HepG2 (cell line): ENCODE measurements at regions not wholly inside any gene's neighbourhood (a gene's known extent, or its start where the extent isn't known, plus 50 kb on each side); places are given as distances from the start of the nearest gene placed in this dataset.

Experiments
- ATAC-seq: fragments of 200-7000 bp; cut with Tn5 transposase; 3 replicates; pipeline ENCODE4 v1.9.1; 2020; ENCODE audit warnings: mild to moderate bottlenecking, moderate library complexity
- BruUV-seq: library from RNA; stranded (reverse); fragments of 400-500 nt; replicated peaks from 2 replicates; lab custom pipeline; 2021; lab: Mats Ljungman, UMichigan
- CTCF ChIA-PET: fragments of 300-600 bp; formaldehyde crosslinking; extraction: SDS; loops from one replicate; lab custom pipeline; 2021; ENCODE audit warnings: low total read pairs, inconsistent platforms, low intra/inter-chr PET ratio; lab: Yijun Ruan, JAX
- POLR2A ChIA-PET: fragments of 350-600 bp; sonication (Branson Sonifier 250); formaldehyde crosslinking; loops from one replicate; lab custom pipeline; 2020; ENCODE audit warnings: antibody characterized with exemption, inconsistent platforms; lab: Yijun Ruan, JAX
- DNase-seq: peaks from one replicate; pipeline ENCODE4 v3.0.0-alpha.2; 2015; ENCODE audit warnings: low spot score
- FAIRE-seq: peaks from 3 replicates; lab custom pipeline; 2011; peaks lifted over from hg19 to GRCh38; lab: Jason Lieb, UNC
- H2AFZ ChIP-seq: one replicate; pipeline ENCODE4 v1.6.1; 2011; ENCODE audit warnings: low read length, inconsistent platforms
- H3K27ac ChIP-seq: fragments of 300-600 bp; 3 replicates; pipeline ENCODE4 v1.8.0; 2011; ENCODE audit warnings: mixed run types, mild to moderate bottlenecking, mixed read lengths, low read length, inconsistent platforms; ENCODE audit not compliant: insufficient read depth; ENCODE audit errors: extremely low read length
- H3K27me3 ChIP-seq, 2 experiments: fragments of 200-600 bp in 1 of 2; 2 replicates in 1 of 2; 3 replicates in 1 of 2; pipeline versions ENCODE4 v1.6.0 to v1.8.0; 2011; ENCODE audit warnings: low read length in 2 of 2, mild to moderate bottlenecking in 2 of 2, moderate library complexity in 2 of 2, inconsistent platforms in 1 of 2; ENCODE audit not compliant: insufficient read depth in 2 of 2, control insufficient read depth in 1 of 2
- H3K36me3 ChIP-seq, 2 experiments: fragments of 200-600 bp in 1 of 2; replicated peaks in 1 of 2; 2 replicates in 1 of 2; 3 replicates in 1 of 2; pipeline versions ENCODE4 v1.5.1 to v1.8.0; 2011; ENCODE audit warnings: low read length in 2 of 2, inconsistent platforms in 1 of 2; ENCODE audit not compliant: insufficient read depth in 2 of 2, control insufficient read depth in 1 of 2
- H3K4me1 ChIP-seq: 2 replicates; pipeline ENCODE4 v1.5.1; 2012; ENCODE audit warnings: low read length, inconsistent platforms; ENCODE audit not compliant: insufficient read depth
- H3K4me2 ChIP-seq: 2 replicates; pipeline ENCODE4 v1.6.0; 2011; ENCODE audit warnings: low read depth, low read length, inconsistent platforms
- H3K4me3 ChIP-seq, 3 experiments: fragments of 200-600 bp in 1 of 3; sonication (generic), shearing (Covaris generic) in 1 of 3; replicated peaks in 1 of 3; 2 replicates each; pipeline ENCODE4 v1.5.1; 2011 to 2016; ENCODE audit warnings: low read length in 3 of 3, inconsistent platforms in 2 of 3, low read depth in 2 of 3, mild to moderate bottlenecking in 2 of 3, control low read depth in 1 of 3, mixed read lengths in 1 of 3; ENCODE audit not compliant: insufficient read depth in 1 of 3
- H3K79me2 ChIP-seq: one replicate; pipeline ENCODE4 v1.6.1; 2011; ENCODE audit warnings: low read length, inconsistent platforms; ENCODE audit not compliant: insufficient read depth
- H3K9ac ChIP-seq: 2 replicates; pipeline ENCODE4 v1.6.0; 2011; ENCODE audit warnings: mild to moderate bottlenecking, low read depth, low read length, inconsistent platforms; ENCODE audit not compliant: insufficient read depth
- H3K9me3 ChIP-seq: 2 replicates; pipeline ENCODE4 v1.5.1; 2012; ENCODE audit warnings: mild to moderate bottlenecking, low read length
- H4K20me1 ChIP-seq: 2 replicates; pipeline ENCODE4 v1.6.0; 2011; ENCODE audit warnings: inconsistent platforms, mild to moderate bottlenecking, low read length, moderate library complexity; ENCODE audit not compliant: insufficient read depth
- ARID4A ChIP-seq: sonication (generic); formaldehyde crosslinking; IDR thresholded peaks from 2 replicates; pipeline ENCODE4 v1.5.0; 2020; ENCODE audit warnings: mild to moderate bottlenecking, missing genetic modification reagents, borderline replicate concordance
- ATRX ChIP-seq: sonication (generic); formaldehyde crosslinking; IDR thresholded peaks from 2 replicates; pipeline ENCODE4 v1.4.0; 2020; ENCODE audit warnings: missing genetic modification reagents, borderline replicate concordance
- CREBL2 ChIP-seq: sonication (generic); formaldehyde crosslinking; IDR thresholded peaks from 2 replicates; pipeline ENCODE4 v1.8.1; 2023; ENCODE audit warnings: missing genetic modification reagents, mild to moderate bottlenecking, borderline replicate concordance
- CREM ChIP-seq, 2 experiments: sonication (generic) in 1 of 2; formaldehyde crosslinking in 1 of 2; IDR thresholded peaks; 2 replicates each; pipeline versions ENCODE4 v1.4.0 to v1.6.1; 2016 to 2020; ENCODE audit warnings: antibody characterized with exemption in 1 of 2, mild to moderate bottlenecking in 1 of 2, missing genetic modification reagents in 1 of 2
- ELK4 ChIP-seq: sonication (generic); formaldehyde crosslinking; IDR thresholded peaks from 2 replicates; pipeline ENCODE4 v1.9.0; 2021; ENCODE audit warnings: missing genetic modification reagents, borderline replicate concordance
- IRF2 ChIP-seq: IDR thresholded peaks from 2 replicates; pipeline ENCODE4 v1.6.1; 2018; ENCODE audit warnings: missing genetic modification reagents, missing compliant biosample characterization
- MYC ChIP-seq: sonication (generic); formaldehyde crosslinking; IDR thresholded peaks from 2 replicates; pipeline ENCODE4 v1.9.0; 2021; ENCODE audit warnings: missing genetic modification reagents, borderline replicate concordance
- MYNN ChIP-seq: sonication (generic); formaldehyde crosslinking; IDR thresholded peaks from 2 replicates; pipeline ENCODE4 v1.4.0; 2020; ENCODE audit warnings: mild to moderate bottlenecking, low read depth, missing genetic modification reagents
- NCOR1 ChIP-seq: fragments of 200-600 bp; sonication (generic); IDR thresholded peaks from 2 replicates; pipeline ENCODE4 v1.7.0; 2017; ENCODE audit warnings: antibody characterized with exemption, low read length, borderline replicate concordance
- TP53 ChIP-seq: sonication (generic); formaldehyde crosslinking; conservative IDR thresholded peaks from 2 replicates; pipeline ENCODE4 v1.4.0; 2020; ENCODE audit warnings: missing genetic modification reagents
- TRAFD1 ChIP-seq: sonication (generic); formaldehyde crosslinking; IDR thresholded peaks from 2 replicates; pipeline ENCODE4 v1.5.1; 2020; ENCODE audit warnings: missing genetic modification reagents, mild to moderate bottlenecking, borderline replicate concordance
- ZBTB8A ChIP-seq: sonication (generic); formaldehyde crosslinking; IDR thresholded peaks from 2 replicates; pipeline ENCODE4 v1.4.0; 2020; ENCODE audit warnings: mild to moderate bottlenecking, low read depth, missing genetic modification reagents, borderline replicate concordance
- ZNF17 ChIP-seq: sonication (generic); formaldehyde crosslinking; IDR thresholded peaks from 2 replicates; pipeline ENCODE4 v1.5.0; 2020; ENCODE audit warnings: mild to moderate bottlenecking, missing genetic modification reagents
- ZNF513 ChIP-seq: sonication (generic); formaldehyde crosslinking; conservative IDR thresholded peaks from 2 replicates; pipeline ENCODE4 v1.5.0; 2020; ENCODE audit warnings: missing genetic modification reagents
- ZNF547 ChIP-seq: sonication (generic); formaldehyde crosslinking; IDR thresholded peaks from 2 replicates; pipeline ENCODE4 v1.5.1; 2020; ENCODE audit warnings: mild to moderate bottlenecking, missing genetic modification reagents
- in situ Hi-C: cut with HindIII; loops from 2 replicates; pipeline ENCODE4 v1.10.0; 2017; ENCODE audit warnings: low pct_unique_long_range_greater_than_20kb; ENCODE audit not compliant: extremely low pct_ligation_motif_present
- intact Hi-C: fragments of 100-400 bp; cut with micrococcal nuclease; formaldehyde crosslinking; loops from one replicate; pipeline ENCODE4 v1.10.0; 2022; ENCODE audit not compliant: unreplicated experiment

GRCh38 chr13:55569082-55569481, 1571.6 kb upstream of the PRR20A start (continued):
- TF ChIP-seq ARID4A (CRISPR knock-in tag) (no peak), ELK4 (CRISPR knock-in tag) (no peak), TRAFD1 (CRISPR knock-in tag) (no peak), ZBTB8A (no peak)

GRCh38 chr13:55569514-55569913, 1571.2 kb upstream of the PRR20A start:
- ChIA-PET POLR2A (no interaction called here), CTCF (no interaction called here)
- H3K27ac ChIP-seq, result no peak overlapping the region
- no peaks in the 10 kb centered on the region for H3K4me1 ChIP-seq
- no peak overlapping the region for H3K4me3 ChIP-seq
- in situ Hi-C loops, result no loop called here
- BruUV-seq, result no TSS peak
- intact Hi-C loops, result no loop called here
- TF ChIP-seq ZNF547 (CRISPR knock-in tag) (no peak), CREBL2 (CRISPR knock-in tag) (no peak), ZNF513 (no peak), NCOR1 (no peak), ATRX (CRISPR knock-in tag) (no peak), CREM (IDR thresholded peaks at IDR 0.05) (no peak), CREM (CRISPR knock-in tag; IDR thresholded peaks at IDR 0.05) (no peak), MYNN (CRISPR knock-in tag) (no peak), ZNF17 (CRISPR knock-in tag) (no peak), TP53 (CRISPR knock-in tag) (no peak), IRF2 (CRISPR knock-in tag) (no peak), MYC (CRISPR knock-in tag) (no peak)
- no peaks in the 10 kb centered on the region for H3K79me2 ChIP-seq
- no peak for FAIRE-seq
- H3K27me3 ChIP-seq, result no peaks in the 10 kb centered on the region
- H4K20me1 ChIP-seq, result no peaks in the 10 kb centered on the region
- ATAC-seq, result no peak
- H3K4me2 ChIP-seq, result no peak overlapping the region
- peaks cover 16% of the 10 kb centered on the region for H3K9me3 ChIP-seq
- no peaks in the 10 kb centered on the region for H3K36me3 ChIP-seq
- H3K9ac ChIP-seq, result no peak overlapping the region
- no peak for DNase-seq
- no peak overlapping the region for H2AFZ ChIP-seq
